Activated B cell treated with CpG ODN at 0.5 μM for 24 hours (primary cell): ENCODE measurements at regions not wholly inside any gene's neighbourhood (a gene's known extent, or its start where the extent isn't known, plus 50 kb on each side); places are given as distances from the start of the nearest gene placed in this dataset.
"Not testable (repeated sequence)": the region's sequence is repeated elsewhere in the genome, so short reads cannot be mapped to it uniquely, and the experiment has no call there.

Experiments
- ATAC-seq: fragments of 200-7000 bp; cut with Tn5 transposase; one replicate; pipeline ENCODE4 v1.10.0; 2021; ENCODE audit warnings: low read depth, mild to moderate bottlenecking, moderate library complexity
- CTCF ChIA-PET: fragments of 350-600 bp; sonication (Branson Sonifier 250); formaldehyde crosslinking; loops from one replicate; lab custom pipeline; 2021; ENCODE audit warnings: antibody characterized with exemption; lab: Charles Lee
- POLR2A ChIA-PET: fragments of 350-600 bp; sonication (Branson Sonifier 250); formaldehyde crosslinking; loops from one replicate; lab custom pipeline; 2021; ENCODE audit warnings: antibody characterized with exemption; lab: Charles Lee
- DNase-seq: peaks from one replicate; pipeline ENCODE4 v3.0.0; 2022
- H3K27ac Mint-ChIP-seq: one replicate; pipeline ENCODE4 v1.8.0; 2020; ENCODE audit warnings: mixed read lengths
- H3K27me3 Mint-ChIP-seq: one replicate; pipeline ENCODE4 v1.8.0; 2021; ENCODE audit warnings: mixed read lengths
- H3K36me3 Mint-ChIP-seq: one replicate; pipeline ENCODE4 v1.8.0; 2021; ENCODE audit warnings: low read depth, mixed read lengths
- H3K4me1 Mint-ChIP-seq: one replicate; pipeline ENCODE4 v1.8.0; 2021; ENCODE audit warnings: mixed read lengths
- H3K4me3 Mint-ChIP-seq: one replicate; pipeline ENCODE4 v1.8.0; 2020; ENCODE audit warnings: mild to moderate bottlenecking, mixed read lengths
- H3K9me3 Mint-ChIP-seq: one replicate; pipeline ENCODE4 v1.8.0; 2020; ENCODE audit warnings: mixed read lengths
- intact Hi-C: fragments of 100-400 bp; cut with micrococcal nuclease; formaldehyde crosslinking; loops from one replicate; pipeline ENCODE4 v1.15.1; 2024
- TF ChIP-seq, protein P1 (sequence below): fragments of 200-600 bp; IDR thresholded peaks from one replicate; pipeline ENCODE4 v1.8.0; 2022; ENCODE audit warnings: antibody characterized with exemption, mild to moderate bottlenecking

DNA sequence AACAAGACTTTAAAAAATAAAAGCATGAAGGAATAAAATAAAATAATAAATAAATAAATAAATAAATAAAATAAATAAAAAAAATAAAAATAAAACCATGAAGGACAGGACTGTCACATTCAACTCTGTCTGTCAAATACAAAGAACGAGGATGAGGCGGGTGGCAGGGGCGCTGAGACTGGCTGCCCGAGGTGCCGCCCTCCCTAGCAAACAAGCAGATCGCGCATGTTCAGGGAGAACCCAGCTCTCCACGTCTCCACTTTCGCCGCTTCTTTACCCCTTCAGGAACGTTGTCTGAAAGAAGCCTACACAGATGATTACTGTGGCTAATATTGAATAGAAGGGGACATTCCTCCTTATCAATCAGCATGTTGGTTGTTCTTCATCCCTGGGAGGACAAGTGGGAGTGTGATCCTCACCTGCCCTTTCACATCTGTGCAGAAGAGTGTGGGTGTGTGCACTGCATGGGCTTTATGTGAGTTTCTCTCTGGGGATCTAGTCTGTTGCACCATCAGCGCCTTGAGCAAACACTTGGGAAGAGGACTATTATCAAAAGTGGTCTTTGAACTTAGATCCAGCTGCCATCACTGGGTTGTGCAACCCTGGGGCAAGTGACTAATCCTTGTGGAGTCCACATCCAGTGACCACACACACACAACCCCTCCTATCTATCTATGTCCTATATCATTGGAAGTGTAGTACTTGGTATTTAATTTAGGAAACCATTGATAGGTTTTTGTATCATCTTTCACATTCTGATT is 399.2 kb downstream of the IRX2 start:
- ATAC-seq (no peak), DNase-seq (no peak)
- TF ChIP-seq, protein P1, sequence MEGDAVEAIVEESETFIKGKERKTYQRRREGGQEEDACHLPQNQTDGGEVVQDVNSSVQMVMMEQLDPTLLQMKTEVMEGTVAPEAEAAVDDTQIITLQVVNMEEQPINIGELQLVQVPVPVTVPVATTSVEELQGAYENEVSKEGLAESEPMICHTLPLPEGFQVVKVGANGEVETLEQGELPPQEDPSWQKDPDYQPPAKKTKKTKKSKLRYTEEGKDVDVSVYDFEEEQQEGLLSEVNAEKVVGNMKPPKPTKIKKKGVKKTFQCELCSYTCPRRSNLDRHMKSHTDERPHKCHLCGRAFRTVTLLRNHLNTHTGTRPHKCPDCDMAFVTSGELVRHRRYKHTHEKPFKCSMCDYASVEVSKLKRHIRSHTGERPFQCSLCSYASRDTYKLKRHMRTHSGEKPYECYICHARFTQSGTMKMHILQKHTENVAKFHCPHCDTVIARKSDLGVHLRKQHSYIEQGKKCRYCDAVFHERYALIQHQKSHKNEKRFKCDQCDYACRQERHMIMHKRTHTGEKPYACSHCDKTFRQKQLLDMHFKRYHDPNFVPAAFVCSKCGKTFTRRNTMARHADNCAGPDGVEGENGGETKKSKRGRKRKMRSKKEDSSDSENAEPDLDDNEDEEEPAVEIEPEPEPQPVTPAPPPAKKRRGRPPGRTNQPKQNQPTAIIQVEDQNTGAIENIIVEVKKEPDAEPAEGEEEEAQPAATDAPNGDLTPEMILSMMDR, result no peak
- ChIA-PET CTCF (no interaction called here), POLR2A (no interaction called here)
- Mint-ChIP-seq H3K4me3 (no peak overlapping the region), H3K27ac (no peak overlapping the region), H3K27me3 (no peaks in the 10 kb centered on the region), H3K4me1 (no peaks in the 10 kb centered on the region), H3K36me3 (no peaks in the 10 kb centered on the region), H3K9me3 (peaks cover 6% of the 10 kb centered on the region)
- intact Hi-C loops, result no loop called here

DNA sequence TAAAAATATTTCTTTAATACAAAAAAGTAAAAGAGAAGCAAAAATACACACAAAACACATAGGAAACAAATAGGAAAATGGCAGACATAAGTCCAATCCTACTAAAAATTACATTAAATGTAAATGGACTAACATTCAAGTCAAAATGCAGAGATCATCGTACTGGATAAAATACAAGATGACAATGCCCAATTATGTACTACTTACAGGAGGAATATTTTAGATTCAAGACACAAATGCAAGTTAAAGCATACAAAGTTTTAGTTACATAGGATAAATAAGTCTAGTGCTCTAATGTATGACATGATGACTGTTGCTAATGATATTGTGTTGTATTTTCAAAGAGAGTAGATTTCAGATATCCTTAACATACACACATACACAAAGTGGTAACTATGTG is 401.7 kb downstream of the IRX2 start:
- H3K4me3 Mint-ChIP-seq, H3K27ac Mint-ChIP-seq, H3K9me3 Mint-ChIP-seq, intact Hi-C loops, ATAC-seq, H3K36me3 Mint-ChIP-seq, H3K27me3 Mint-ChIP-seq, H3K4me1 Mint-ChIP-seq, POLR2A ChIA-PET, CTCF ChIA-PET, DNase-seq: not testable (repeated sequence)

DNA sequence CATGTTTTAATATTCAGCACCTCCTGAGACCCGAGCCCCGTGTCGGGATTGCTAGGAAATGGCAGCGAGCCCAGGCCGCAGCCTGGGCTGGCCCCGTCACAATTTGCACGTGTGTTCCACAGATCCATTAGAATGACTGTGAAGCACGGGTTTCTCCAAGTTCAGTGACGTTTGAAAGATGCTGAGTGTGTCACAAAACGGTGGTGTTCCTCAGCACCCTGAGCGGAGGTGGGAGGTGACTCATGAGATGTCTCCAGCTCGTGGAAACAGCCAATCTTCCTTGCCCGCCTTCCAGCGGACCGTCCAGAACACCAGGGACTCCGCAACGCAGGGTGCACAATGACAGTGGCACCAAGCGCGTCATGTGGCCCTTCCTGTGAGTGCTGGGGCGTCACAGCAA is 412.8 kb downstream of the IRX2 start:
- intact Hi-C loops, result no loop called here
- POLR2A ChIA-PET, result no interaction called here
- H3K27ac Mint-ChIP-seq, result no peak overlapping the region

DNA sequence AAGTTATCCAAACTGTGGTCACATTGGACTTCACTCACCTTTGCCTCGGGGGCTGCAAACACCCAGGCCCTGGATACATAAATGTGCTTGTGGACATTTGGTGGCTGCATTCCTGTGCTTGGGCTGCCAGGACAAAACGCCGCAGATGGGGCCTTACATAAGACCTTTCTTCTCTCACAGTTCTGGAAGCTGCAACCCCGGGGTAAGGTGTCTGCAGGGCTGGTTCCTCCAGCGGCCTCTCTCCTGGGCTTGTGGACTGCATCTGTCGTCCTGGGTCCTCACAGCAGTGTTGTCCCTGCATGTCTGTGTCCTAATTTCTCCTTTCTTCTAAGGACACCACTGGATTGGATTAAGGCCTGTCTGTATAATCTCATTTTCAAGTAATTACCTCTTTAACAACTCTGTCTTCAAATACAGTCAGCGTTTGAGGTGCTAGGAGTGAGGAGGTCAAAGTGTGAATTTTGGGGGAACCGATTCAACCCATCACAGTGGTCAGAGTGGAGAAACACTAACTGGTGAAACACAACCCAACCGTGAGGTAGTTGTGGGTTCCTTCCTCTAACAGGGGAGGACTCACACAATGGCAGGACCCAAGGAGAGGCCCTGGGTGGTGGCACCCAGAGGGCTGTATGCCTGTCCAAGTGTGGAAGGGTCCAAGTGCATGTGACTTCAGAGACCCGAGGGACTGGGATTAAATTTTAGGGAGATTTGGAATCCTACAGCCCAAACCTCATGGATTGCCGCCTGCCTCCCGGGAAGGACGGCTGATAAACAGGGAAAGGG is 415.6 kb downstream of the IRX2 start:
- no peaks in the 10 kb centered on the region for H3K27me3 Mint-ChIP-seq
- no peak overlapping the region for H3K4me3 Mint-ChIP-seq
- no peaks in the 10 kb centered on the region for H3K9me3 Mint-ChIP-seq
- no peaks in the 10 kb centered on the region for H3K36me3 Mint-ChIP-seq
- no peak overlapping the region for H3K27ac Mint-ChIP-seq
- intact Hi-C loops, result no loop called here
- H3K4me1 Mint-ChIP-seq, result no peaks in the 10 kb centered on the region
- ATAC-seq (no peak), DNase-seq (no peak)
- ChIA-PET CTCF (no interaction called here), POLR2A (no interaction called here)
- TF ChIP-seq, protein P1, result no peak

More for the DNA sequence above, 412.8 kb downstream of the IRX2 start:
- Mint-ChIP-seq H3K4me3 (no peak overlapping the region), H3K36me3 (no peaks in the 10 kb centered on the region), H3K9me3 (no peaks in the 10 kb centered on the region), H3K27me3 (no peaks in the 10 kb centered on the region), H3K4me1 (no peaks in the 10 kb centered on the region)
- DNase-seq (no peak), ATAC-seq (no peak)
- TF ChIP-seq, protein P1, result no peak
- CTCF ChIA-PET, result no interaction called here

DNA sequence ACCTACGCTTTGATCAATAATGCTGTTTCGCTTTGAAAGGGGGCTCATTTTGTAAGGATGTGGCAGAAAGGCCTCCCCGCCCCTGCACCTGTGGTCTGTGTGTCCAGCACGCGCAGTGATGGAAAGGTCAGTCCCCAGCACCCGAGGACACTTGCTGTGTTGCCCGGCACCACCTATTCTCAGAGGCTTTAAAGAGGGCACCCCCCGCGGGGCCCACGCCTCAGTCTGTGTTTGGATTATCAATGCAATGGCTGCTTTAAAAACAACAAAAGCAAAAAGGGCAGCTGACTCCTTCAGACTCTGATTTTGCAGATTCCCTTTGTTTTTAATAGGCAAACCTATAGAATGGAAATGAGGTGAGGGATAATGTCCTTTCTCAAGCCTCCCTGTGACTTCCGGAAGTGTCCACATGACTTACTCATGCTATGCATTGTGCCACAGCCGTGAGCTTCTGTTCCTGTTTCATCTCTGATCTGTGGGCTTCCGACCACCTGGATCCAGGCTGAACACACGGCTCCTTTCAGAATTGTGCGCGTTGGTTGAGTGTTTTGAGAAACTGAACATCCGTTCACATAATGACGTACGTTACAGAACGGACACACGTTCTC is 416.2 kb downstream of the IRX2 start:
- no peak overlapping the region for H3K27ac Mint-ChIP-seq
- no peaks in the 10 kb centered on the region for H3K27me3 Mint-ChIP-seq
- H3K4me3 Mint-ChIP-seq, result no peak overlapping the region
- H3K4me1 Mint-ChIP-seq, result no peaks in the 10 kb centered on the region
- CTCF ChIA-PET, result no interaction called here
- ATAC-seq (no peak), DNase-seq (no peak)
- POLR2A ChIA-PET, result no interaction called here
- TF ChIP-seq, protein P1, result no peak
- no peaks in the 10 kb centered on the region for H3K9me3 Mint-ChIP-seq
- intact Hi-C loops, result no loop called here
- no peaks in the 10 kb centered on the region for H3K36me3 Mint-ChIP-seq
